H9 (cell line): ENCODE measurements at regions not wholly inside any gene's neighbourhood (a gene's known extent, or its start where the extent isn't known, plus 50 kb on each side); places are given as distances from the start of the nearest gene placed in this dataset.

Experiments
- DNase-seq: peaks from one replicate; pipeline ENCODE4 v3.0.0-alpha.2; 2017
- H2AFZ ChIP-seq: one replicate; pipeline ENCODE4 v1.6.1; 2013; ENCODE audit warnings: mild to moderate bottlenecking, low read length, control low read depth, moderate library complexity
- H2AK5ac ChIP-seq: 2 replicates; pipeline ENCODE4 v1.6.1; 2013; ENCODE audit warnings: low read length, control low read depth, mixed read lengths; ENCODE audit not compliant: insufficient read length
- H2BK120ac ChIP-seq: one replicate; pipeline ENCODE4 v1.6.1; 2013; ENCODE audit warnings: low read depth, mild to moderate bottlenecking, low read length, control low read depth, inconsistent platforms; ENCODE audit not compliant: poor library complexity, severe bottlenecking
- H2BK12ac ChIP-seq: 2 replicates; pipeline ENCODE4 v1.6.1; 2013; ENCODE audit warnings: low read length, control low read depth, mixed read lengths, low read depth; ENCODE audit not compliant: insufficient read length
- H2BK15ac ChIP-seq: 2 replicates; pipeline ENCODE4 v1.6.1; 2013; ENCODE audit warnings: low read depth, low read length, control low read depth
- H2BK20ac ChIP-seq: one replicate; pipeline ENCODE4 v1.6.1; 2013; ENCODE audit warnings: low read depth, mild to moderate bottlenecking, low read length, control low read depth, inconsistent platforms; ENCODE audit not compliant: poor library complexity, severe bottlenecking
- H2BK5ac ChIP-seq: 2 replicates; pipeline ENCODE4 v1.6.1; 2013; ENCODE audit warnings: low read length, control low read depth, mixed read lengths; ENCODE audit not compliant: insufficient read length
- H3K14ac ChIP-seq: 2 replicates; pipeline ENCODE4 v1.6.1; 2013; ENCODE audit warnings: low read length, control low read depth; ENCODE audit not compliant: insufficient read depth
- H3K18ac ChIP-seq: 2 replicates; pipeline ENCODE4 v1.6.1; 2013; ENCODE audit warnings: low read depth, mild to moderate bottlenecking, mixed read lengths, low read length, control low read depth; ENCODE audit not compliant: insufficient read length
- H3K23ac ChIP-seq: 2 replicates; pipeline ENCODE4 v1.6.1; 2013; ENCODE audit warnings: low read length, control low read depth, mixed read lengths, low read depth; ENCODE audit not compliant: insufficient read length
- H3K23me2 ChIP-seq: 2 replicates; pipeline ENCODE4 v1.6.1; 2013; ENCODE audit warnings: low read depth, mild to moderate bottlenecking, mixed read lengths, low read length, control low read depth; ENCODE audit not compliant: insufficient read length, poor library complexity, severe bottlenecking
- H3K27ac ChIP-seq: 2 replicates; pipeline ENCODE4 v1.5.1; 2013; ENCODE audit warnings: low read length, control low read depth, mixed read lengths, low read depth; ENCODE audit not compliant: insufficient read length
- H3K27me3 ChIP-seq: 2 replicates; pipeline ENCODE4 v1.6.1; 2013; ENCODE audit warnings: low read length, control low read depth, inconsistent platforms; ENCODE audit not compliant: insufficient read depth
- H3K4ac ChIP-seq: 2 replicates; pipeline ENCODE4 v1.6.1; 2013; ENCODE audit warnings: low read depth, mild to moderate bottlenecking, control low read depth, inconsistent platforms, low read length, moderate library complexity
- H3K4me1 ChIP-seq: 2 replicates; pipeline ENCODE4 v1.6.1; 2013; ENCODE audit warnings: low read length, control low read depth, inconsistent platforms; ENCODE audit not compliant: insufficient read depth
- H3K4me2 ChIP-seq: 2 replicates; pipeline ENCODE4 v1.6.1; 2013; ENCODE audit warnings: low read length, control low read depth, mixed read lengths; ENCODE audit not compliant: insufficient read length, insufficient read depth
- H3K56ac ChIP-seq: 2 replicates; pipeline ENCODE4 v1.6.1; 2013; ENCODE audit warnings: low read depth, mild to moderate bottlenecking, mixed read lengths, low read length, control low read depth; ENCODE audit not compliant: insufficient read length
- H3K79me1 ChIP-seq: 2 replicates; pipeline ENCODE4 v1.6.1; 2013; ENCODE audit warnings: low read depth, mild to moderate bottlenecking, moderate library complexity, low read length, control low read depth, inconsistent platforms; ENCODE audit not compliant: insufficient read depth, poor library complexity, severe bottlenecking
- H3K79me2 ChIP-seq: 2 replicates; pipeline ENCODE4 v1.6.1; 2013; ENCODE audit warnings: low read length, control low read depth, inconsistent platforms; ENCODE audit not compliant: insufficient read depth
- H3K9ac ChIP-seq: 2 replicates; pipeline ENCODE4 v1.6.1; 2013; ENCODE audit warnings: low read length, control low read depth, mixed read lengths; ENCODE audit not compliant: insufficient read length; ENCODE audit errors: extremely low read depth
- H3K9me3 ChIP-seq: one replicate; pipeline ENCODE4 v1.6.1; 2013; ENCODE audit warnings: low read depth, low read length, inconsistent platforms; ENCODE audit not compliant: control insufficient read depth
- H3T11ph ChIP-seq: one replicate; pipeline ENCODE4 v1.6.1; 2013; ENCODE audit warnings: mild to moderate bottlenecking, low read length, control low read depth, inconsistent platforms
- H4K20me1 ChIP-seq: one replicate; pipeline ENCODE4 v1.6.1; 2013; ENCODE audit not compliant: control insufficient read depth, insufficient read length, insufficient read depth
- H4K5ac ChIP-seq: 2 replicates; pipeline ENCODE4 v1.6.1; 2013; ENCODE audit warnings: low read depth, mild to moderate bottlenecking, mixed read lengths, low read length, control low read depth; ENCODE audit not compliant: insufficient read length
- H4K8ac ChIP-seq: replicated peaks from 2 replicates; pipeline ENCODE4 v1.6.1; 2013; ENCODE audit warnings: low read length, control low read depth, mixed read lengths, low read depth; ENCODE audit not compliant: insufficient read length
- H4K91ac ChIP-seq: 2 replicates; pipeline ENCODE4 v1.6.1; 2013; ENCODE audit warnings: low read depth, mild to moderate bottlenecking, moderate library complexity, mixed read lengths, low read length, control low read depth; ENCODE audit not compliant: insufficient read length
- H3K27ac Mint-ChIP-seq, 3 experiments: 2 replicates in 2 of 3; 3 replicates in 1 of 3; pipeline ENCODE4 v1.8.0; 2020 to 2021; ENCODE audit warnings: mixed read lengths in 3 of 3, mild to moderate bottlenecking in 1 of 3, moderate library complexity in 1 of 3
- H3K27me3 Mint-ChIP-seq: 2 replicates; pipeline ENCODE4 v1.8.0; 2021; ENCODE audit warnings: low read depth, mild to moderate bottlenecking, moderate library complexity, mixed read lengths
- H3K36me3 Mint-ChIP-seq, 3 experiments: 2 replicates in 2 of 3; 3 replicates in 1 of 3; pipeline ENCODE4 v1.8.0; 2020 to 2021; ENCODE audit warnings: low read depth in 3 of 3, mixed read lengths in 3 of 3; ENCODE audit not compliant: insufficient read depth in 1 of 3
- H3K4me1 Mint-ChIP-seq, 2 experiments: 2 replicates each; pipeline ENCODE4 v1.8.0; 2020; ENCODE audit warnings: mixed read lengths in 2 of 2
- H3K4me3 Mint-ChIP-seq, 2 experiments: 2 replicates in 1 of 2; 3 replicates in 1 of 2; pipeline ENCODE4 v1.8.0; 2020 to 2021; ENCODE audit warnings: mild to moderate bottlenecking in 2 of 2, mixed read lengths in 2 of 2, moderate library complexity in 1 of 2
- H3K9me3 Mint-ChIP-seq, 2 experiments: 2 replicates in 1 of 2; 3 replicates in 1 of 2; pipeline ENCODE4 v1.8.0; 2020; ENCODE audit warnings: mild to moderate bottlenecking in 2 of 2, mixed read lengths in 2 of 2, moderate library complexity in 1 of 2
- WGBS: extraction: QIAGEN DNeasy Blood & Tissue Kit; methylation state at CpG from one replicate; pipeline ENCODE4 v1.1.7; 2013; ENCODE audit warnings: missing lambda C conversion rate, low lambda C conversion rate, mixed read lengths; ENCODE audit not compliant: insufficient read length; ENCODE audit errors: extremely low coverage; 5-methylcytosine and 5-hydroxymethylcytosine counted together
- TF ChIP-seq, protein P1 (sequence below): fragments of 200-600 bp; sonication (generic); conservative IDR thresholded peaks from 3 replicates; pipeline ENCODE4 v1.8.0; 2021; ENCODE audit warnings: antibody characterized with exemption, mild to moderate bottlenecking

DNA sequence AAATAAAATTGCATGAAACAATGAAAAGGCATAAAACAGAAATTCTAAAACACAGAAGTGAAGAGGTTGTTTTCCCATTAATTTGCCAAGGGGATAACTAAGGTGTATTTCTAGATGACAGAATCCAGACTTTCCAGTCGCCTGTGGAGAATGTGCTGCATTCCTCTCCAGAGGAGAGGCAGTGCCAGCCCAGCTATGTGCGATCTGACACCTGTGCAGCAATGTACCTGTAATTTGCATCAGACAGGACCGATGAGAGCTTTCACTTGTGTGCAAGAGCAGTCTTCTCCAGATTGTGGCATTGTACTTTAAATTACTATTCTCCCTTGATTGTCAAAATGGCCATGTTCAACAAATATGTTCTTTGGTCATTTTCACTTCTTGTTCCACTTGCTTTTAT, 1037.9 kb downstream of the EFNB2 start:
- Mint-ChIP-seq H3K9me3 (no peaks in the 10 kb centered on the region), H3K27ac (no peak overlapping the region), H3K4me3 (no peak overlapping the region), H3K36me3 (no peaks in the 10 kb centered on the region; a peak in 1 of 7 replicates), H3K27me3 (no peaks in the 10 kb centered on the region), H3K4me1 (peaks cover 10 to 14% of the 10 kb centered on the region in 2 experiments)
- Histone ChIP-seq H3K4me2 (no peak overlapping the region), H3K9ac (no peak overlapping the region), H4K91ac (no peak overlapping the region), H3K56ac (no peak overlapping the region), H3K9me3 (no peaks in the 10 kb centered on the region), H2BK5ac (no peak overlapping the region), H2AK5ac (no peak overlapping the region), H4K20me1 (no peaks in the 10 kb centered on the region), H2BK15ac (no peak overlapping the region), H3K18ac (no peak overlapping the region), H3K27ac (no peak overlapping the region), H3K4ac (no peak overlapping the region), H3K27me3 (no peaks in the 10 kb centered on the region), H4K5ac (no peak overlapping the region), H3K79me1 (no peaks in the 10 kb centered on the region), H3K4me1 (peaks cover 4% of the 10 kb centered on the region; the same call in 1 of the 2 replicates), H3K23ac (no peak overlapping the region), H2BK20ac (no peak overlapping the region), H2BK120ac (no peak overlapping the region), H4K8ac (no peak overlapping the region), H3K23me2 (no peaks in the 10 kb centered on the region), H2BK12ac (no peak overlapping the region), H3T11ph (no peak overlapping the region), H3K14ac (no peak overlapping the region), H3K79me2 (no peaks in the 10 kb centered on the region), H2AFZ (no peak overlapping the region)
- WGBS = no CpG with 5 or more reads among the region's 3 CpGs
- no peak for DNase-seq
- TF ChIP-seq, protein P1, sequence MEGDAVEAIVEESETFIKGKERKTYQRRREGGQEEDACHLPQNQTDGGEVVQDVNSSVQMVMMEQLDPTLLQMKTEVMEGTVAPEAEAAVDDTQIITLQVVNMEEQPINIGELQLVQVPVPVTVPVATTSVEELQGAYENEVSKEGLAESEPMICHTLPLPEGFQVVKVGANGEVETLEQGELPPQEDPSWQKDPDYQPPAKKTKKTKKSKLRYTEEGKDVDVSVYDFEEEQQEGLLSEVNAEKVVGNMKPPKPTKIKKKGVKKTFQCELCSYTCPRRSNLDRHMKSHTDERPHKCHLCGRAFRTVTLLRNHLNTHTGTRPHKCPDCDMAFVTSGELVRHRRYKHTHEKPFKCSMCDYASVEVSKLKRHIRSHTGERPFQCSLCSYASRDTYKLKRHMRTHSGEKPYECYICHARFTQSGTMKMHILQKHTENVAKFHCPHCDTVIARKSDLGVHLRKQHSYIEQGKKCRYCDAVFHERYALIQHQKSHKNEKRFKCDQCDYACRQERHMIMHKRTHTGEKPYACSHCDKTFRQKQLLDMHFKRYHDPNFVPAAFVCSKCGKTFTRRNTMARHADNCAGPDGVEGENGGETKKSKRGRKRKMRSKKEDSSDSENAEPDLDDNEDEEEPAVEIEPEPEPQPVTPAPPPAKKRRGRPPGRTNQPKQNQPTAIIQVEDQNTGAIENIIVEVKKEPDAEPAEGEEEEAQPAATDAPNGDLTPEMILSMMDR = no peak
